Stimulated activated CD4-positive, alpha-beta T cell treated with anti-CD3 and anti-CD28 coated beads, TNF-alpha, amount 100 ng/mL, for 4 hours (primary cell): ENCODE measurements at regions not wholly inside any gene's neighbourhood (a gene's known extent, or its start where the extent isn't known, plus 50 kb on each side); places are given as distances from the start of the nearest gene placed in this dataset.

ENCODE experiments used
- DNase-seq, 3 experiments: peaks; one replicate each; pipeline ENCODE4 v3.0.0-alpha.2; 2020; ENCODE audit warnings: low read depth in 3 of 3

DNA sequence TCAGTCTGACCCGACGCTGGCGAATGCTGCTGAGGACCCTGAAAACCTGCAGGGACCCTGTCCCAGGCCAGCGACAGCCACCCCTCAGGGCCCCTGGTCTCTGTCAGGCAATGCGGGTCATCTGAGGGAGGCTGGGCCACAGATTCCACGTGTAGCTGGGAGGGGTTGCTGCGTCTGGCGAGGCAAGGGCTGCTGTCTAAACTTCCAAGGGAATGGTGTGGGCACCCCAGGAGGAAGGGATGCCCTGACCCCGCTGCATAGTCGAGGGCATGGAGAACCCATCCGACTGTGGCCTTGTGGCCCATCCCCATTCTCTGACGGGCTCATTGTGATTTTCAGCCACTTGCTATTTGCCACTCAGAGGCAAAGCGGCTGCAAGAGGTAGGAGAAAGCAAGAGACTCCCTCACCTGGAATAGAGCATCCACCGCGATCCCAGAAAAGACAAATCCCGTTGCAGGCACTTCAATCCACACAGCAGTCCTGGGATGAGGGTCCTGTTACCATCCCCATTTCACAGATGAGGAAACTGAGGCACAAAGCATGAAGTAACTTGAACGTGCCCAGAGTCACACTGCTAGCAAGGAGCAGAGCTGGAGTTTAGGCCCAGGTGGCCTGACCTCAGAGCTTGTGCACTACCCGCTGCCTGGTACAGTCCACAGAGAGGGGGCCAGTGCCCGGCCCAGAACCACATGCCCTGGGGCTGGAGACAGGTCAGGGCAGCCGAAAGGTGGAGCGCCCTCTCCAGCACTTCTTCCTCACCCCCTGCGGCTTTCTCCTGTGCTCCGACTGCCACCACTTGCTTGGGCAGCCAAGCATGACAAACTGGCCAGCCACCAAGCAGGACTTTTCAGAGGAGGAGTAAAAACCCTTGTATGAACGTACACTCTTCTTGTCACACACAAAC, 163.8 kb upstream of the KLF14 start:
- no peak for DNase-seq

DNA sequence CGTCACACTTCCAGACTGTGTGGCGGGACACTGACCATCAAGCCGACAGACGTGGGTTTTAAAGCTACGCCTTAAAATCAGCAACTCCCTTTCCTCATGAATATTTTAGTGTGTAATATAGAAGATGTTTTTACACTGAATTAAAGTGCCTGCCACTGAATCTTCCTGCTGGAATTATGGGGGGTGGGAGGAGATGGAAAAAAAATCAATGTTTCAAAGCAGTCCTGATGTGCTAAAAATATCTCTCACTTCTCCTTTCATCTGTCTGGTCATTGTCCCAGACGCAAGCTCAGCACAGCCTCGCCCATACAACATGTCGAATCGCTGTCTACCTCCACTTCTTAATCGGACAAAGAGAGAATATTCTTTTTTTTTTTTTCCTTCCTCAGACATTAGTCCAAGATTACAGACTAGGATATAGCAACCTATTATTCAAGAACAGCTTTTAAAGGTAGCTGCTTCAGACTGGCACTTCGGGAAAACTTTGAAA, 165.1 kb upstream of the KLF14 start:
- no peak for DNase-seq

GRCh38 chr7:130899638-130900401, 165.8 kb upstream of the KLF14 start:
- no peak for DNase-seq

- no peak for DNase-seq
Measured at GRCh38 chr7:130900471-130901076, 166.6 kb upstream of the KLF14 start.

GRCh38 chr7:130901209-130901783, 167.3 kb upstream of the KLF14 start:
- no peak for DNase-seq

DNA sequence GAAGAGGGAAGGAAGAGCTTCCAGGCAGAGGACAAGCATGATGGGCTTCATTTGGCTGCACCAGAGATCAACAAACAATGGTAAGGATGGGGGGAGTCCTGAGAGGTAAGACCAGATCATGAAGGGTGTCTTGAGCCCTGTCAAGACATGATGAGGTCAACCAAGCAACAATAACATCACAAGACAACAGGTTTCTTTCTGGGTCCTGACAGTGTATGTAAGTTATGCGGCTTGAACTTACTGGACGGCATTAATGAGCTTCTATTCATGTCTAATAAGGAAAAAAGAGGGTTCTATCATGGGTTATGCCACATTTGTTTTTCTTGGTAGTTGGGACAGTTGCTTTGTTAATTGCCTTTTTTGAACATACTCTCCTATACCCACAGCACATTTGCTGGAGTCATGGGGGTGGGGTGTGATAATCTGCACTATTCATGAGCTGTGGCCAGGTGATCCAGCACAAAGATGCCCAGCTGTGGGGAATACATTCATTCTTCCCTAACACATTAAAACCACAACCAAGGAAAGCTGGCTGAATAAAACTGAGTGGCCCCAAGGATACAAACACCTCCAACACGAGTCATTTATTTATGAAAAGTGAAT, 168.8 kb upstream of the KLF14 start:
- DNase-seq, result no peak

- DNase-seq, result no peak
Measured at GRCh38 chr7:130903358-130903974, 169.5 kb upstream of the KLF14 start.

DNA sequence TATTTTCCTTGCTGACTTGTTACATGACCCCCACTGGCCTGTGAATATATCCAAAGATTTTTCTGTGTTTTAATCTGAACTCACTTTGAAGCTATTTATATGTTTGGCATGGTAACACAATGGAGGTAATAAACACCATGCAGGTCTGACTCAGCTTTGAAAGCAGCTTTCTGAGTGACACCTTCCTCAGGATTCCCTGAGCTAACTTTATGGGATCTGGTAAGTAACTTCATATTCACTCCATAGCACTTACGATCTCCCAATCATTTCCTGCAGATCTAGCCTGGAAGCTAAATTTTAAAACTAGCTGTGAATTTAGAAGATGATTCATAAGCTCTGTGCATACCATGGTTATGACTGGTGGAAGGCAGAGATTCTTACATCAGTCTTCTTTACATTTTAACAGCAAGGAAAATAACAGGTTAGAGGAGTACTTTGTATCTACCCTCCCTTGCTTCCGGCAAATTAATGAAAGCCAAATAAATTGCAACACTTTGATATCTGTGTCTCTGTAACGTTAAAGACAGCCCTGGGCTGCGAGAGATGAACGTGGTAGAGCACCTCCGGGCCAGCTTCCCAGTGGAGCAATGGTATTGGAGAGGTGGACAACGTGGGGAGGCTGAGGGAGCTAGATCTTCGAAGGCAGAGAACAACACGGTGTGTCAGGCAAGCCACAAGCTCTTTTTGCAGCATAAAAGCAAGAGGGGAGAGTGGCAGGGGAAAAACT, 170.2 kb upstream of the KLF14 start:
- DNase-seq, result no peak

DNA sequence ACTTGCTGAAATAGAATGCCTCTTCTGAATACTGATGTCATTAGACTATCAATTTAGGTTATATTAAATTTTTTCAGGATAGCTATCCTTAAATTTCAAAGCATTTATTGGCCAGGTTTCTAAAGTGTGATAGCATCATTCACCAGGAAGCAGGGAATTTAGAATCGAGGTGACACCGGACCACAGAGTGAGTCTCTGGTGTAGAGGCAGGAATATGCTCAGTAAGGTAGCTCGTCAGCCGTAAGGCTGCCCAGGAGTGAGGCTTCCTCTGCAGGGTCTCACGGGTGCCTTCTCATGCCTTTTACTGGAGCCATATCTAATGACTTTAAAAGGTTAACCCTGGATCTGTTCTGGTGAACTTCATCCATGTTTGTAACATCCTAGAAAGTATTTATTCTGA, 170.8 kb upstream of the KLF14 start:
- DNase-seq, result no peak

DNA sequence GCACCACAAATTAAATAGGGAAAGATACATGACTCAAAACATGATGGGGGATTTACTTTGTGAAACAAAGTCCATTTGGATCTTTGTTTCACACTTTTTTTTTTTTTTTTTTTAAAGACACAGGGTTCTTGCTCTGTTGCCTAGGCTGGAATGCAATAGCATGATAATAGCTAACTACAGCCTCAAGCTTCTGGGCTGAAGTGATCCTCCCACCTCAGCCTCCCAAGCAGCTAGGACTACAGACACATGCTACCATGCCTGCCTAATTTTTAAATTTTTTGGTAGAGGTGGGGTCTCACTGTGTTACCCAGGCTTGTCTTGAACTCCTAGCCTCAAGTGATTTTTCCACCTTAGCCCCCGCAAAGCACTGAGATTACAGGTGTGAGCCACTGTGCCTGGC, 172.6 kb upstream of the KLF14 start:
- no peak for DNase-seq

DNA sequence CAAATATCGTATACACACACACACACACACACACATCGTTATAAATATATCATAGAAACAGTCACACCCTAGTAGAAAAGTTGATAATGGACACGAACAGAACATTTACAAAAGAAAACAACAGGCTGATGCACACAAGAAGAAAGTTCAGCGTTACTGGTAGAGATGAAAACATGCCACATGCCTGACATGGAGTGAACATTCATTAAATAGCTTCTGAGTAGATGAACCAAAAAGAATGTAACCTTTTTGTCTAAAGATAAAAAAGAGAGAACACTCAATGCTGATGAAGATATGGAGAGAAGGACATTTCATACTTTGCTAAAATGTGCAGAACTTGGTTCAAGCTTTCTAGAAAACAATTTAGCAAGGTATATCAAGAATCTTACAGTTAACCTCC, 173.4 kb upstream of the KLF14 start:
- no peak for DNase-seq

DNA sequence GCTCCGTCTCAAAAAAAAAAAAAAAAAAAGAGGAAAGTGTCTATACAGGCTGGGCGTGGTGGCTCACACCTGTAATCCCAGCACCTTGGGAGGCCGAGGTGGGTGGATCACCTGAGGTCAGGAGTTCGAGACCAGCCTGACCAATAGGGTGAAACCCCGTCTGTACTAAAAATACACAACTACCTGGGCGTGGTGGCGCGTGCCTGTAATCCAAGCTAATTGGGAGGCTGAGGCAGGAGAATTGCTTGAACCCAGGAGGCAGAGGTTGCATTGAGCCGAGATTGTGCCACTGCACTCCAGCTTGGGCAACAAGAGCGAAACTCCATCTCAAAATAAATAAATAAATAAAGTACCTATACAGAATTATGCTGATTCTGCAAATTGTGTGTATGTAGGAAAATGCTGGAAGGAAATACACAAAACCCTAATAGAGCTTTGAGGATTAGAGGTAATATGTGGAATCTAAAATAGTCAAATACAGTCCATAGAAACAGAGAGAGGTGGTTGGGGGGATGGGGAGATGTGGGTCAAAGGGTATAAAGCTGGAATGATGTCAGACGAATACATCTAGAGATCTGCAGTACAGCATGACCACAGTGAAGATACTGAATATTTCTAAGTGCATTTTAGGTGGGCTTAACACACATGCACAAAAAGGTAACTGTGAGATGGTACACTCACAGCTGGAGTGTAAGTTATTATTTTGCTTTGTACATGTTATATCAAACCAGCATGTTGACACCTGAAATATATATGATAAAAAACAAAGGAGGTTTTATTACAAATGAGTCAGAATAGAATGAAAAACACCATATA, 174.5 kb upstream of the KLF14 start:
- DNase-seq, result no peak

- no peak for DNase-seq
Measured at GRCh38 chr7:130909161-130909836, 175.3 kb upstream of the KLF14 start.

- no peak for DNase-seq
Measured at GRCh38 chr7:130909881-130910672, 176.1 kb upstream of the KLF14 start.

DNA sequence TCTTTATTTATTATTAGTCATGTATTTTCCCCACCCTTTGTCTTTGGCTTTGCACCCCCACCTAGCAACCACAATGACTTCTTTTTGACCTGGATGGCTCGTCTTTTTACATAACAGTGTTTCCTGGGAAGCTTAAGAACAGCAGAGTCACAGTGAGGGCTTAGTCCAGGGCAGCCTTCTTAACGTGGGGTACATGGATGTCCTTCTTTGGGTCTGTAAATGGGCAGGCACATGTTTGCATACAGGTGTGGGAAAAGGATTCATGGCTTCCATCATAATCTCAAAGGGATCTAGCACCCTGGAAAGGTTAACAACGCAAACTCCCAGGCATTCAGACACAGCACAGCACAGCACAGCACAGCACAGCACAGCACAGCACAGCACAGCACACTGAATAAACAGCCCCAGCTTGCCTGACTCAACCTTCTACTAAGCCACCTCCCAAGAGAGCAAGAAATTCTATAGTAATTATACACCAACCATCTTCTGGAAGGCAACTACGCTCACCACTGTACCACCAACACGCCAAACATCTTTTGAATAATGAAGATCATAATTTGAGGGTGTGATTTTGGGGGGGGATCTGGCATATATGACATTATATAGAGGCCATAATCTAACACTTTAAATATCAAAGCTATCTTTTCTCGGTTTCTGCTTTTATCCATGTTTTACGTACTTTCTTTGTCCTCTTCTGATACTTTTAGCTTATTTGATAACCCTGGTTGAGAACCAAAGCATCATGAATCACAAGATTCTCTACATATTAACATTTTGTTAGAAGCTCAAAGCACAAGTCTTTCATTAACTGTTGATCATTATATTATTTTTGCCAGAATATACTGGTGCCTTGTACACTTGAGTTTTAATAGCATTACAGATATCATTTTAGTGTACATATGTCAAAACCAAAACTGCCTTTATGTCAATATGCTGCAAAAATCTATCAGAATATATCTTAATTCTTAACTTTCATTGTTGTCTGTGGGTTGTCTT, 177.2 kb upstream of the KLF14 start:
- no peak for DNase-seq

GRCh38 chr7:130912082-130912861, 178.3 kb upstream of the KLF14 start:
- DNase-seq, result no peak
